ENCODE measurements at regions not wholly inside any gene's neighbourhood (a gene's known extent, or its start where the extent isn't known, plus 50 kb on each side); places are given as distances from the start of the nearest gene placed in this dataset.

GRCh38 chr6:93554018-93554417, 134.7 kb upstream of the EPHA7 start:
- no peaks in the 10 kb centered on the region for H3K79me2 ChIP-seq (ENCODE audit: insufficient read depth, low read length)
- no peak overlapping the region for H3K4me2 ChIP-seq (ENCODE audit: low read depth, low read length)
- H3K27ac ChIP-seq (ENCODE audit: extremely low read length, insufficient read depth, low read length): no peak overlapping the region
- intact Hi-C loops (cut with micrococcal nuclease; ENCODE audit: unreplicated experiment) (no loop called here), in situ Hi-C loops (cut with HindIII; ENCODE audit: extremely low pct_ligation_motif_present, low pct_unique_long_range_greater_than_20kb) (no loop called here)
- DNase-seq (ENCODE audit: low spot score) (no peak), FAIRE-seq (no peak), ATAC-seq (no peak)
- H3K4me1 ChIP-seq (ENCODE audit: insufficient read depth, low read length): no peaks in the 10 kb centered on the region
- H3K4me3 ChIP-seq (replicated peaks in 1 of 3; ENCODE audit: insufficient read depth in 1 of 3, low read depth in 2 of 3, low read length in 3 of 3): no peak overlapping the region
- H3K9me3 ChIP-seq (ENCODE audit: low read length): no peaks in the 10 kb centered on the region
- POLR2A ChIA-PET: no interaction called here
- no TSS peak for BruUV-seq (replicated peaks)
- H4K20me1 ChIP-seq (ENCODE audit: insufficient read depth, low read length): no peaks in the 10 kb centered on the region; the same call in 1 of the 2 replicates
- no peak overlapping the region for H3K9ac ChIP-seq (ENCODE audit: insufficient read depth, low read depth, low read length)
- WGBS (ENCODE audit: low lambda C conversion rate): 1% methylated on average over 2 of the region's 2 CpGs
- H3K27me3 ChIP-seq (ENCODE audit: control insufficient read depth in 1 of 2, insufficient read depth in 2 of 2, low read length in 2 of 2): no peaks in the 10 kb centered on the region
- TF ChIP-seq ZNF776 (CRISPR knock-in tag; IDR thresholded peaks at IDR 0.05) (no peak), CREB1 (IDR thresholded peaks at IDR 0.05) (peak; percentile 72), CREB1 (CRISPR knock-in tag; IDR thresholded peaks at IDR 0.05) (no peak), ZNF564 (CRISPR knock-in tag; IDR thresholded peaks at IDR 0.05) (no peak), ATF7 (IDR thresholded peaks at IDR 0.05) (peak; percentile 80), ATF7 (CRISPR knock-in tag; IDR thresholded peaks at IDR 0.05) (no peak), NFAT5 (CRISPR knock-in tag; IDR thresholded peaks at IDR 0.05) (no peak)
- no peaks in the 10 kb centered on the region for H3K36me3 ChIP-seq (replicated peaks in 1 of 2; ENCODE audit: control insufficient read depth in 1 of 2, insufficient read depth in 2 of 2, low read length in 2 of 2)
- no peak overlapping the region for H2AFZ ChIP-seq (ENCODE audit: low read length)
- CTCF ChIA-PET (ENCODE audit: low intra/inter-chr PET ratio, low total read pairs): no interaction called here

Measured in HepG2 (cell line).